ENCODE measurements at regions not wholly inside any gene's neighbourhood (a gene's known extent, or its start where the extent isn't known, plus 50 kb on each side); places are given as distances from the start of the nearest gene placed in this dataset.

DNA sequence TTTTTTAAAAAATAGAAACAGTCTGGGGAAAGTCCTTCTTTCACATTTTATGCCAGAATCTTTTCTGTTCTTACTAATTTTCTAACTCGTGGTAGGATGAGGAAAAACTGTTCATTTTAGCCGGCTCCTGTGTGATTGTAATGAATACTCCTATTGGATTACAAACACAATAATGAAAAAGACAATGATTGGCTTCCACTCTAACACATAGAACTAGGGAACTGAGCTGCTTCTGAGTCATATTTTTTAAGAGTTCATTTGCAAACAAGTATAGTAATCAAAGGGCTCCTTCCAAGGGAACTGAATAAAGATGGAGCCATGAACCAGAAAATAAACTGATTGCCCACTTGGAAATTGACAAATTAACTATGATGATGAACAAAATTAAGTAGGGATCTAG, 265.3 kb upstream of the TCF21 start:
- TF ChIP-seq, protein P1, sequence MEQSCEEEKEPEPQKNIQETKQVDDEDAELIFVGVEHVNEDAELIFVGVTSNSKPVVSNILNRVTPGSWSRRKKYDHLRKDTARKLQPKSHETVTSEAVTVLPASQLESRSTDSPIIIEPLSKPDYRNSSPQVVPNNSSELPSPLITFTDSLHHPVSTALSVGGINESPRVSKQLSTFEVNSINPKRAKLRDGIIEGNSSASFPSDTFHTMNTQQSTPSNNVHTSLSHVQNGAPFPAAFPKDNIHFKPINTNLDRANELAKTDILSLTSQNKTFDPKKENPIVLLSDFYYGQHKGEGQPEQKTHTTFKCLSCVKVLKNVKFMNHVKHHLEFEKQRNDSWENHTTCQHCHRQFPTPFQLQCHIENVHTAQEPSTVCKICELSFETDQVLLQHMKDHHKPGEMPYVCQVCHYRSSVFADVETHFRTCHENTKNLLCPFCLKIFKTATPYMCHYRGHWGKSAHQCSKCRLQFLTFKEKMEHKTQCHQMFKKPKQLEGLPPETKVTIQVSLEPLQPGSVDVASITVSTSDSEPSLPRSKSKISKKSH (CRISPR knock-in tag; IDR thresholded peaks at IDR 0.05): no peak
- TF ChIP-seq E2F3 (CRISPR knock-in tag; IDR thresholded peaks at IDR 0.05) (no peak), PHF20 (IDR thresholded peaks at IDR 0.05; ENCODE audit: partially characterized antibody) (no peak), THRA (IDR thresholded peaks at IDR 0.05) (no peak)
- DNase-seq (ENCODE audit: extremely low read depth in 1 of 4, low spot score in 3 of 4) (no peak), ATAC-seq (no peak), FAIRE-seq (no peak)
- no peaks in the 10 kb centered on the region for H3K4me1 ChIP-seq (replicated peaks in 1 of 2; ENCODE audit: control insufficient read depth in 2 of 2, insufficient read depth in 2 of 2, low read length in 2 of 2)
- H3K27ac ChIP-seq (ENCODE audit: extremely low read depth, low read depth, low read length): no peak overlapping the region
- H3K36me3 ChIP-seq (ENCODE audit: control insufficient read depth, insufficient read depth, low read length): no peaks in the 10 kb centered on the region
- H3K4me2 ChIP-seq (ENCODE audit: insufficient read depth, low read length): no peak overlapping the region
- H3K9me3 ChIP-seq (replicated peaks; ENCODE audit: control insufficient read depth, insufficient read depth, low read depth, low read length): no peaks in the 10 kb centered on the region
- H3K27me3 ChIP-seq (ENCODE audit: control insufficient read depth in 2 of 2, insufficient read depth in 2 of 2, low read length in 2 of 2): no peaks in the 10 kb centered on the region
- no peaks in the 10 kb centered on the region for H3K9me1 ChIP-seq (ENCODE audit: control insufficient read depth, insufficient read depth, low read length)
- H3K4me3 ChIP-seq: no peak overlapping the region
- no TSS peak for BruUV-seq (replicated peaks)
- ChIA-PET CTCF (ENCODE audit: low intra/inter-chr PET ratio) (no interaction called here), POLR2A (no interaction called here)
- H3K79me2 ChIP-seq (ENCODE audit: control insufficient read depth, insufficient read depth, low read length): no peaks in the 10 kb centered on the region
- no peaks in the 10 kb centered on the region for H4K20me1 ChIP-seq (replicated peaks; ENCODE audit: control insufficient read depth, insufficient read depth, low read length)
- in situ Hi-C loops (cut with MboI) (no loop called here), intact Hi-C loops (cut with micrococcal nuclease) (no loop called here)
- WGBS (ENCODE audit: insufficient coverage, low coverage, missing lambda C conversion rate): 0% methylated on average over 2 of the region's 2 CpGs
- no peak overlapping the region for H3K9ac ChIP-seq (ENCODE audit: insufficient read depth in 1 of 2, low read depth in 2 of 2, low read length in 2 of 2)
- H2AFZ ChIP-seq (ENCODE audit: low read depth, low read length): no peak overlapping the region

Measured in K562 (cell line).